Spleen (tissue), 11 donors: ENCODE measurements at regions not wholly inside any gene's neighbourhood (a gene's known extent, or its start where the extent isn't known, plus 50 kb on each side); places are given as distances from the start of the nearest gene placed in this dataset.

Experiments used
- DNase-seq: peaks from one replicate; pipeline ENCODE4 v3.0.0-alpha.2; 2020
- H3K27ac ChIP-seq, 8 donors: fragments of 200-600 bp; sonication (generic) in 7 of 8; 1 replicate in 4 of 8; 2 replicates in 4 of 8; pipeline versions ENCODE4 v1.5.0 to v1.8.0; 2016 to 2021; ENCODE audit warnings: inconsistent platforms in 4 of 8, mild to moderate bottlenecking in 4 of 8, moderate library complexity in 1 of 8
- H3K27me3 ChIP-seq, 7 donors: fragments of 200-600 bp; sonication (generic) in 6 of 7; replicated peaks in 1 of 7; 1 replicate in 4 of 7; 2 replicates in 3 of 7; pipeline versions ENCODE4 v1.5.0 to v1.8.0; 2016 to 2021; ENCODE audit warnings: inconsistent platforms in 3 of 7, mild to moderate bottlenecking in 1 of 7
- H3K36me3 ChIP-seq, 6 donors: fragments of 200-600 bp; sonication (generic) in 5 of 6; 1 replicate in 4 of 6; 2 replicates in 2 of 6; pipeline versions ENCODE4 v1.5.0 to v1.8.0; 2016 to 2021; ENCODE audit warnings: inconsistent platforms in 2 of 6
- H3K4me1 ChIP-seq, 6 donors: fragments of 200-600 bp; sonication (generic) in 5 of 6; 1 replicate in 3 of 6; 2 replicates in 3 of 6; pipeline versions ENCODE4 v1.5.0 to v1.8.0; 2016 to 2021; ENCODE audit warnings: inconsistent platforms in 3 of 6
- H3K4me3 ChIP-seq, 8 donors: fragments of 200-600 bp; sonication (generic) in 7 of 8; 1 replicate in 4 of 8; 2 replicates in 4 of 8; pipeline versions ENCODE4 v1.5.0 to v1.8.0; 2016 to 2021; ENCODE audit warnings: inconsistent platforms in 4 of 8, mild to moderate bottlenecking in 4 of 8, moderate library complexity in 2 of 8
- H3K9me3 ChIP-seq, 8 donors: fragments of 200-600 bp; sonication (generic) in 7 of 8; 1 replicate in 4 of 8; 2 replicates in 4 of 8; pipeline versions ENCODE4 v1.5.0 to v1.8.0; 2016 to 2021; ENCODE audit warnings: inconsistent platforms in 4 of 8
- CTCF ChIP-seq, 11 experiments: fragments of 200-600 bp in 7 of 11; fragments of 450-650 bp in 4 of 11; sonication (generic) in 4 of 11; IDR thresholded peaks in 8 of 11; conservative IDR thresholded peaks in 3 of 11; 1 replicate in 7 of 11; 2 replicates in 4 of 11; pipeline versions ENCODE4 v1.4.0 to v1.8.0; 2016 to 2021; ENCODE audit warnings: antibody characterized with exemption in 11 of 11, inconsistent platforms in 4 of 11, mild to moderate bottlenecking in 1 of 11
- POLR2A ChIP-seq, 3 donors: fragments of 450-650 bp; IDR thresholded peaks; one replicate each; pipeline ENCODE4 v1.5.1; 2017; ENCODE audit warnings: antibody characterized with exemption in 3 of 3, mild to moderate bottlenecking in 1 of 3
- POLR2AphosphoS5 ChIP-seq, 3 donors: sonication (generic); formaldehyde crosslinking; IDR thresholded peaks; one replicate each; pipeline ENCODE4 v1.5.1; 2017; ENCODE audit warnings: antibody characterized with exemption in 3 of 3
- WGBS, 5 donors: extraction: QIAGEN DNeasy Blood & Tissue Kit in 3 of 5; methylation state at CpG; one replicate each; pipeline versions ENCODE4 v1.1.5 to v1.1.7; 2013 to 2018; 5-methylcytosine and 5-hydroxymethylcytosine counted together
- intact Hi-C: fragments of 100-400 bp; cut with DNase I; formaldehyde crosslinking; loops from one replicate; pipeline ENCODE4 v1.15.0; 2023; ENCODE audit warnings: low total_unique reads
- donor health status: healthy with polysubstance abuse.
- donor health status: DM: no; HTN: no; CAD: no; lungs with moderate emphysema.
- donor health status: DM: no; HTN: no; CAD: no.
- donor health status: Bipolar disorder and iron deficiency.
- donor health status: healthy.
- donor health status: DM: no; HTN: no; CAD: no.
- donor health status: DM: yes; HTN: yes; CAD: no.

- no peak for DNase-seq
- peaks cover 0 to 22% (median 14%) of the 10 kb centered on the region in 8 donors for H3K9me3 ChIP-seq
- no peaks in the 10 kb centered on the region for H3K36me3 ChIP-seq
- peaks cover 0 to 4% (median 0%) of the 10 kb centered on the region in 7 donors for H3K27me3 ChIP-seq
- intact Hi-C loops = no loop called here
- no peaks in the 10 kb centered on the region for H3K4me1 ChIP-seq
- H3K4me3 ChIP-seq = no peak overlapping the region
- WGBS, 5 donors = 78 to 91% (median 84%) methylated on average over 3 of the region's 3 CpGs
- H3K27ac ChIP-seq = no peak overlapping the region
- TF ChIP-seq POLR2AphosphoS5 (IDR thresholded peaks at IDR 0.05) = no peak
- TF ChIP-seq POLR2A (IDR thresholded peaks at IDR 0.05) = no peak
- no peak for TF ChIP-seq CTCF (IDR thresholded peaks at IDR 0.05 in 8 of 11, conservative IDR thresholded peaks at IDR 0.05 in 3 of 11)
Observed at GRCh38 chr10:86601956-86602602, 52.3 kb upstream of the OPN4 start.

GRCh38 chr10:86603256-86603655, 51.1 kb upstream of the OPN4 start:
- WGBS, 5 donors = 88 to 93% (median 92%) methylated on average over 4 of the region's 4 CpGs
- Histone ChIP-seq H3K36me3 (no peaks in the 10 kb centered on the region), H3K4me1 (no peaks in the 10 kb centered on the region), H3K9me3 (peaks cover 0 to 24% (median 17%) of the 10 kb centered on the region in 8 donors), H3K27me3 (peaks cover 0 to 5% (median 0%) of the 10 kb centered on the region in 7 donors), H3K27ac (no peak overlapping the region), H3K4me3 (no peak overlapping the region)
- intact Hi-C loops = no loop called here
- TF ChIP-seq CTCF (IDR thresholded peaks at IDR 0.05 in 8 of 11, conservative IDR thresholded peaks at IDR 0.05 in 3 of 11) (no peak), POLR2AphosphoS5 (IDR thresholded peaks at IDR 0.05) (no peak), POLR2A (IDR thresholded peaks at IDR 0.05) (no peak)
- DNase-seq = no peak
